ENCODE measurements at regions not wholly inside any gene's neighbourhood (a gene's known extent, or its start where the extent isn't known, plus 50 kb on each side); places are given as distances from the start of the nearest gene placed in this dataset.

GRCh38 chr3:13266005-13266404, 154.1 kb downstream of the NUP210 start:
- H3K36me3 ChIP-seq (ENCODE audit: control insufficient read depth, insufficient read depth, low read length): no peaks in the 10 kb centered on the region
- no peaks in the 10 kb centered on the region for H3K27me3 ChIP-seq (ENCODE audit: control insufficient read depth, insufficient read depth, low read length)
- DNase-seq (ENCODE audit: low read depth in 4 of 6, low spot score in 6 of 6): no peak
- H3K9me3 ChIP-seq (ENCODE audit: control insufficient read depth, insufficient read depth, low read length): peaks cover 3% of the 10 kb centered on the region
- no peak overlapping the region for H3K27ac ChIP-seq (ENCODE audit: low read depth, low read length)
- H3K4me1 ChIP-seq (ENCODE audit: control insufficient read depth, insufficient read depth, low read length): peaks cover 36% of the 10 kb centered on the region
- no peak overlapping the region for H3K4me3 ChIP-seq (ENCODE audit: low read depth, low read length)
- WGBS (ENCODE audit: insufficient coverage): 98% methylated on average over 7 of the region's 8 CpGs

- H3K9me3 ChIP-seq (ENCODE audit: control insufficient read depth, insufficient read depth, low read length): peaks cover 3% of the 10 kb centered on the region
- H3K4me3 ChIP-seq (ENCODE audit: low read depth, low read length): no peak overlapping the region
- no peak for DNase-seq (ENCODE audit: low read depth in 4 of 6, low spot score in 6 of 6)
- no peak overlapping the region for H3K27ac ChIP-seq (ENCODE audit: low read depth, low read length)
- peaks cover 41% of the 10 kb centered on the region for H3K4me1 ChIP-seq (ENCODE audit: control insufficient read depth, insufficient read depth, low read length)
- no peaks in the 10 kb centered on the region for H3K36me3 ChIP-seq (ENCODE audit: control insufficient read depth, insufficient read depth, low read length)
- H3K27me3 ChIP-seq (ENCODE audit: control insufficient read depth, insufficient read depth, low read length): no peaks in the 10 kb centered on the region
- 100% methylated on average over 2 of the region's 3 CpGs for WGBS (ENCODE audit: insufficient coverage)
Measured at GRCh38 chr3:13265507-13265906, 154.6 kb downstream of the NUP210 start.

GRCh38 chr3:13265016-13265415, 155.1 kb downstream of the NUP210 start:
- DNase-seq (ENCODE audit: low read depth in 4 of 6, low spot score in 6 of 6): no peak
- Histone ChIP-seq H3K4me1 (ENCODE audit: control insufficient read depth, insufficient read depth, low read length) (peaks cover 43% of the 10 kb centered on the region), H3K36me3 (ENCODE audit: control insufficient read depth, insufficient read depth, low read length) (no peaks in the 10 kb centered on the region), H3K27ac (ENCODE audit: low read depth, low read length) (no peak overlapping the region), H3K27me3 (ENCODE audit: control insufficient read depth, insufficient read depth, low read length) (no peaks in the 10 kb centered on the region), H3K4me3 (ENCODE audit: low read depth, low read length) (no peak overlapping the region), H3K9me3 (ENCODE audit: control insufficient read depth, insufficient read depth, low read length) (peaks cover 3% of the 10 kb centered on the region)
- WGBS (ENCODE audit: insufficient coverage): 94% methylated on average over 7 of the region's 7 CpGs

- Histone ChIP-seq H3K27me3 (ENCODE audit: control insufficient read depth, insufficient read depth, low read length) (no peaks in the 10 kb centered on the region), H3K4me3 (ENCODE audit: low read depth, low read length) (no peak overlapping the region), H3K36me3 (ENCODE audit: control insufficient read depth, insufficient read depth, low read length) (no peaks in the 10 kb centered on the region), H3K4me1 (ENCODE audit: control insufficient read depth, insufficient read depth, low read length) (peaks cover 46% of the 10 kb centered on the region), H3K27ac (ENCODE audit: low read depth, low read length) (no peak overlapping the region), H3K9me3 (ENCODE audit: control insufficient read depth, insufficient read depth, low read length) (no peaks in the 10 kb centered on the region)
- 49% methylated on average over 7 of the region's 9 CpGs for WGBS (ENCODE audit: insufficient coverage)
- no peak for DNase-seq (ENCODE audit: low read depth in 4 of 6, low spot score in 6 of 6)
Measured at GRCh38 chr3:13264468-13264795, 155.7 kb downstream of the NUP210 start.

GRCh38 chr3:13263770-13264467, 156.2 kb downstream of the NUP210 start:
- H3K27me3 ChIP-seq (ENCODE audit: control insufficient read depth, insufficient read depth, low read length): no peaks in the 10 kb centered on the region
- WGBS (ENCODE audit: insufficient coverage): 77% methylated on average over 25 of the region's 26 CpGs
- H3K4me3 ChIP-seq (ENCODE audit: low read depth, low read length): no peak overlapping the region
- peaks cover 46% of the 10 kb centered on the region for H3K4me1 ChIP-seq (ENCODE audit: control insufficient read depth, insufficient read depth, low read length)
- H3K36me3 ChIP-seq (ENCODE audit: control insufficient read depth, insufficient read depth, low read length): no peaks in the 10 kb centered on the region
- H3K9me3 ChIP-seq (ENCODE audit: control insufficient read depth, insufficient read depth, low read length): no peaks in the 10 kb centered on the region
- no peak overlapping the region for H3K27ac ChIP-seq (ENCODE audit: low read depth, low read length)
- DNase-seq (ENCODE audit: low read depth in 4 of 6, low spot score in 6 of 6): peak in 1 of 6 donors; percentile 45

- no peaks in the 10 kb centered on the region for H3K9me3 ChIP-seq (ENCODE audit: control insufficient read depth, insufficient read depth, low read length)
- H3K4me1 ChIP-seq (ENCODE audit: control insufficient read depth, insufficient read depth, low read length): peaks cover 46% of the 10 kb centered on the region
- DNase-seq (ENCODE audit: low read depth in 4 of 6, low spot score in 6 of 6): no peak
- H3K36me3 ChIP-seq (ENCODE audit: control insufficient read depth, insufficient read depth, low read length): no peaks in the 10 kb centered on the region
- 57% methylated on average over 3 of the region's 7 CpGs for WGBS (ENCODE audit: insufficient coverage)
- H3K4me3 ChIP-seq (ENCODE audit: low read depth, low read length): no peak overlapping the region
- H3K27me3 ChIP-seq (ENCODE audit: control insufficient read depth, insufficient read depth, low read length): no peaks in the 10 kb centered on the region
- H3K27ac ChIP-seq (ENCODE audit: low read depth, low read length): peak overlapping the region; percentile 27
Measured at GRCh38 chr3:13262493-13263211, 157.5 kb downstream of the NUP210 start.

- Histone ChIP-seq H3K4me1 (ENCODE audit: control insufficient read depth, insufficient read depth, low read length) (peaks cover 46% of the 10 kb centered on the region), H3K9me3 (ENCODE audit: control insufficient read depth, insufficient read depth, low read length) (no peaks in the 10 kb centered on the region), H3K4me3 (ENCODE audit: low read depth, low read length) (no peak overlapping the region), H3K36me3 (ENCODE audit: control insufficient read depth, insufficient read depth, low read length) (no peaks in the 10 kb centered on the region), H3K27me3 (ENCODE audit: control insufficient read depth, insufficient read depth, low read length) (no peaks in the 10 kb centered on the region), H3K27ac (ENCODE audit: low read depth, low read length) (peak overlapping the region; percentile 27)
- peak in 1 of 6 donors; percentile 61 for DNase-seq (ENCODE audit: low read depth in 4 of 6, low spot score in 6 of 6)
- WGBS (ENCODE audit: insufficient coverage): 55% methylated on average over 3 of the region's 6 CpGs
Measured at GRCh38 chr3:13261892-13262291, 158.2 kb downstream of the NUP210 start.

GRCh38 chr3:13261104-13261830, 158.9 kb downstream of the NUP210 start:
- no peaks in the 10 kb centered on the region for H3K9me3 ChIP-seq (ENCODE audit: control insufficient read depth, insufficient read depth, low read length)
- no peaks in the 10 kb centered on the region for H3K27me3 ChIP-seq (ENCODE audit: control insufficient read depth, insufficient read depth, low read length)
- no peaks in the 10 kb centered on the region for H3K36me3 ChIP-seq (ENCODE audit: control insufficient read depth, insufficient read depth, low read length)
- peaks cover 46% of the 10 kb centered on the region for H3K4me1 ChIP-seq (ENCODE audit: control insufficient read depth, insufficient read depth, low read length)
- no peak overlapping the region for H3K27ac ChIP-seq (ENCODE audit: low read depth, low read length)
- DNase-seq (ENCODE audit: low read depth in 4 of 6, low spot score in 6 of 6): no peak
- WGBS (ENCODE audit: insufficient coverage): 78% methylated on average over 15 of the region's 15 CpGs
- H3K4me3 ChIP-seq (ENCODE audit: low read depth, low read length): no peak overlapping the region

- H3K4me1 ChIP-seq (ENCODE audit: control insufficient read depth, insufficient read depth, low read length): peaks cover 46% of the 10 kb centered on the region
- no peak overlapping the region for H3K4me3 ChIP-seq (ENCODE audit: low read depth, low read length)
- 78% methylated on average over 9 of the region's 15 CpGs for WGBS (ENCODE audit: insufficient coverage)
- H3K27me3 ChIP-seq (ENCODE audit: control insufficient read depth, insufficient read depth, low read length): no peaks in the 10 kb centered on the region
- DNase-seq (ENCODE audit: low read depth in 4 of 6, low spot score in 6 of 6): no peak
- H3K9me3 ChIP-seq (ENCODE audit: control insufficient read depth, insufficient read depth, low read length): no peaks in the 10 kb centered on the region
- H3K27ac ChIP-seq (ENCODE audit: low read depth, low read length): no peak overlapping the region
- H3K36me3 ChIP-seq (ENCODE audit: control insufficient read depth, insufficient read depth, low read length): no peaks in the 10 kb centered on the region
Measured at GRCh38 chr3:13260259-13261103, 159.6 kb downstream of the NUP210 start.

Data from spinal cord (tissue), 9 donors.